HepG2 (cell line): ENCODE measurements at regions not wholly inside any gene's neighbourhood (a gene's known extent, or its start where the extent isn't known, plus 50 kb on each side); places are given as distances from the start of the nearest gene placed in this dataset.

ENCODE experiments used
- DPF2 ChIP-seq: sonication (generic); formaldehyde crosslinking; IDR thresholded peaks from 2 replicates; pipeline ENCODE4 v1.4.0; 2020; ENCODE audit warnings: mild to moderate bottlenecking, low read depth, missing genetic modification reagents, borderline replicate concordance
- DR1 ChIP-seq: sonication (generic); formaldehyde crosslinking; IDR thresholded peaks from 2 replicates; pipeline ENCODE4 v1.8.0; 2021; ENCODE audit warnings: mild to moderate bottlenecking, missing genetic modification reagents, inconsistent platforms
- EP300 ChIP-seq, 3 experiments: sonication (generic) in 1 of 3; formaldehyde crosslinking in 1 of 3; IDR thresholded peaks; 2 replicates each; pipeline versions ENCODE4 v1.5.1 to v1.6.1; 2011 to 2020; ENCODE audit warnings: low read depth in 2 of 3, low read length in 2 of 3, borderline replicate concordance in 1 of 3, improper control_type of control experiment in 1 of 3, mild to moderate bottlenecking in 1 of 3, missing genetic modification reagents in 1 of 3, moderate library complexity in 1 of 3
- HHEX ChIP-seq: IDR thresholded peaks from 2 replicates; pipeline ENCODE4 v1.6.1; 2016; ENCODE audit warnings: control low read depth
- NFKB2 ChIP-seq: sonication (generic); formaldehyde crosslinking; IDR thresholded peaks from 2 replicates; pipeline ENCODE4 v1.4.0; 2020; ENCODE audit warnings: missing genetic modification reagents, borderline replicate concordance
- NFKBIZ ChIP-seq: IDR thresholded peaks from 2 replicates; pipeline ENCODE4 v1.6.1; 2018; ENCODE audit warnings: missing genetic modification reagents, missing compliant biosample characterization
- THYN1 ChIP-seq: sonication (generic); formaldehyde crosslinking; IDR thresholded peaks from 2 replicates; pipeline ENCODE4 v1.8.1; 2023; ENCODE audit warnings: low read depth, mild to moderate bottlenecking, moderate library complexity, missing genetic modification reagents, borderline replicate concordance
- TMF1 ChIP-seq: sonication (generic); formaldehyde crosslinking; IDR thresholded peaks from 2 replicates; pipeline ENCODE4 v1.8.1; 2022; ENCODE audit warnings: low read depth, missing genetic modification reagents
- YEATS4 ChIP-seq: sonication (generic); formaldehyde crosslinking; IDR thresholded peaks from 2 replicates; pipeline ENCODE4 v1.4.0; 2020; ENCODE audit warnings: missing genetic modification reagents, borderline replicate concordance
- ZNF737 ChIP-seq: sonication (generic); formaldehyde crosslinking; IDR thresholded peaks from 2 replicates; pipeline ENCODE4 v1.5.0; 2020; ENCODE audit warnings: missing genetic modification reagents, mild to moderate bottlenecking, borderline replicate concordance
- ZSCAN9 ChIP-seq: IDR thresholded peaks from 2 replicates; pipeline ENCODE4 v1.6.1; 2016; ENCODE audit warnings: borderline replicate concordance
- TF ChIP-seq, protein P1 (sequence below): sonication (generic); formaldehyde crosslinking; IDR thresholded peaks from 2 replicates; pipeline ENCODE4 v1.8.1; 2023; ENCODE audit warnings: mild to moderate bottlenecking, missing genetic modification reagents
- TF ChIP-seq, protein P2 (sequence below): sonication (generic); formaldehyde crosslinking; IDR thresholded peaks from 2 replicates; pipeline ENCODE4 v1.4.0; 2020; ENCODE audit warnings: mild to moderate bottlenecking, missing genetic modification reagents
- TF ChIP-seq, protein P3 (sequence below): sonication (generic); formaldehyde crosslinking; IDR thresholded peaks from 2 replicates; pipeline ENCODE4 v1.5.1; 2020; ENCODE audit warnings: missing genetic modification reagents, mild to moderate bottlenecking, borderline replicate concordance
- TF ChIP-seq, protein P4 (sequence below): conservative IDR thresholded peaks from 2 replicates; pipeline ENCODE4 v1.6.1; 2018; ENCODE audit warnings: missing genetic modification reagents
- TF ChIP-seq, protein P5 (sequence below): IDR thresholded peaks from 2 replicates; pipeline ENCODE4 v1.4.0; 2020; ENCODE audit warnings: mild to moderate bottlenecking, missing genetic modification reagents
- TF ChIP-seq, protein P6 (sequence below): sonication (generic); formaldehyde crosslinking; IDR thresholded peaks from 2 replicates; pipeline ENCODE4 v1.8.0; 2022; ENCODE audit warnings: missing genetic modification reagents, mild to moderate bottlenecking, borderline replicate concordance

DNA sequence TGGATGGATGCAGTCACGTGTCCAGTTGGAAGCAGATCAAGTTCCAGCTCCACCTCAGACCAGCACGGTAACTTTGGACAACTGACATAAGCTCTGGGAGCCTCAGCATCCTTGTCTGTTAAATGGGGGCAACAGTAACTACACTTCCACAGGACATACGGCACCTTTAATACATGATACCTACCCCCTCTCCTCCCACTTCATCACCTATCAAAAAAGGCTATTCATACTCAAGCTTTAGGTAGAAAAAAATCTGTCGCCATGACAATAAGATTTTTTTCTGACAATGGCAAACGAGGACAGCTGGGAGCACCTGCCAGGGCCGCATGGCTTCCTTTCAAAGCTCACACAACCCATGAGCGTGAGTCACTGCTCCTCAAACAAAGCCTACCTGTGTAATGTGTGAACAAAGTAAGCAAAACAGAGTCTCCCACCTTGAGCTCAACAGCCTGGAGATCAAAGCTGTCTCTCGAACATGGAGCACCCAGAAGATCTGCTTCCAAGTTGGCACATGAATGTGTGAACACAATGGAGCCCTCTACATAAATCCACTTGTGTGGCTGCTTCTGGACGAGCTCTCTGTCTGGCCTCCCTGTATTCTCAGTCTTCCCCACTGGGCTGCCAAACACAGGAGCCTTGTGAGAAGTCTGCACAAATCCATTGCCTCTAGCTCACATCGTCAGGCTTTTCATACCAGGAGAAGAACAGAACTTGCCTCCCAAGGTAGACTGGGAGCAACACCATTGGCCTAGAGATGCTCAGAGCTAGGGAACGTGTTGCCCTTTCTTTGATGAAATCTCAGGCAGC is 459.7 kb downstream of the SOX9 start (continued):
- TF ChIP-seq, protein P1, sequence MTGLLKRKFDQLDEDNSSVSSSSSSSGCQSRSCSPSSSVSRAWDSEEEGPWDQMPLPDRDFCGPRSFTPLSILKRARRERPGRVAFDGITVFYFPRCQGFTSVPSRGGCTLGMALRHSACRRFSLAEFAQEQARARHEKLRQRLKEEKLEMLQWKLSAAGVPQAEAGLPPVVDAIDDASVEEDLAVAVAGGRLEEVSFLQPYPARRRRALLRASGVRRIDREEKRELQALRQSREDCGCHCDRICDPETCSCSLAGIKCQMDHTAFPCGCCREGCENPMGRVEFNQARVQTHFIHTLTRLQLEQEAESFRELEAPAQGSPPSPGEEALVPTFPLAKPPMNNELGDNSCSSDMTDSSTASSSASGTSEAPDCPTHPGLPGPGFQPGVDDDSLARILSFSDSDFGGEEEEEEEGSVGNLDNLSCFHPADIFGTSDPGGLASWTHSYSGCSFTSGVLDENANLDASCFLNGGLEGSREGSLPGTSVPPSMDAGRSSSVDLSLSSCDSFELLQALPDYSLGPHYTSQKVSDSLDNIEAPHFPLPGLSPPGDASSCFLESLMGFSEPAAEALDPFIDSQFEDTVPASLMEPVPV (CRISPR knock-in tag) = no peak
- TF ChIP-seq DPF2 (CRISPR knock-in tag) (peak; percentile 89), THYN1 (CRISPR knock-in tag) (no peak), ZNF737 (CRISPR knock-in tag) (no peak), DR1 (CRISPR knock-in tag) (no peak; the same call in 1 of the 2 replicates), EP300 (IDR thresholded peaks at IDR 0.05; ENCODE audit: low read depth in 2 of 2, low read length in 2 of 2) (peak; percentile 95 to 97), EP300 (CRISPR knock-in tag; IDR thresholded peaks at IDR 0.05; ENCODE audit: borderline replicate concordance) (peak; percentile 96), NFKB2 (CRISPR knock-in tag) (no peak), YEATS4 (CRISPR knock-in tag) (peak; percentile 55; the same call in 1 of the 2 replicates), TMF1 (CRISPR knock-in tag) (no peak), ZSCAN9 (CRISPR knock-in tag) (peak; percentile 46; the same call in 1 of the 2 replicates), HHEX (CRISPR knock-in tag) (peak; percentile 53; the same call in 1 of the 2 replicates), NFKBIZ (CRISPR knock-in tag) (peak; percentile 62; the same call in 1 of the 2 replicates)
- TF ChIP-seq, protein P2, sequence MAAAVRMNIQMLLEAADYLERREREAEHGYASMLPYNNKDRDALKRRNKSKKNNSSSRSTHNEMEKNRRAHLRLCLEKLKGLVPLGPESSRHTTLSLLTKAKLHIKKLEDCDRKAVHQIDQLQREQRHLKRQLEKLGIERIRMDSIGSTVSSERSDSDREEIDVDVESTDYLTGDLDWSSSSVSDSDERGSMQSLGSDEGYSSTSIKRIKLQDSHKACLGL (CRISPR knock-in tag) = peak; percentile 49; the same call in 1 of the 2 replicates
- TF ChIP-seq, protein P3, sequence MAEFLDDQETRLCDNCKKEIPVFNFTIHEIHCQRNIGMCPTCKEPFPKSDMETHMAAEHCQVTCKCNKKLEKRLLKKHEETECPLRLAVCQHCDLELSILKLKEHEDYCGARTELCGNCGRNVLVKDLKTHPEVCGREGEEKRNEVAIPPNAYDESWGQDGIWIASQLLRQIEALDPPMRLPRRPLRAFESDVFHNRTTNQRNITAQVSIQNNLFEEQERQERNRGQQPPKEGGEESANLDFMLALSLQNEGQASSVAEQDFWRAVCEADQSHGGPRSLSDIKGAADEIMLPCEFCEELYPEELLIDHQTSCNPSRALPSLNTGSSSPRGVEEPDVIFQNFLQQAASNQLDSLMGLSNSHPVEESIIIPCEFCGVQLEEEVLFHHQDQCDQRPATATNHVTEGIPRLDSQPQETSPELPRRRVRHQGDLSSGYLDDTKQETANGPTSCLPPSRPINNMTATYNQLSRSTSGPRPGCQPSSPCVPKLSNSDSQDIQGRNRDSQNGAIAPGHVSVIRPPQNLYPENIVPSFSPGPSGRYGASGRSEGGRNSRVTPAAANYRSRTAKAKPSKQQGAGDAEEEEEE (CRISPR knock-in tag) = 0 out of 2 replicates have a peak, but pooled peaks have one; percentile 68
- TF ChIP-seq, protein P4, sequence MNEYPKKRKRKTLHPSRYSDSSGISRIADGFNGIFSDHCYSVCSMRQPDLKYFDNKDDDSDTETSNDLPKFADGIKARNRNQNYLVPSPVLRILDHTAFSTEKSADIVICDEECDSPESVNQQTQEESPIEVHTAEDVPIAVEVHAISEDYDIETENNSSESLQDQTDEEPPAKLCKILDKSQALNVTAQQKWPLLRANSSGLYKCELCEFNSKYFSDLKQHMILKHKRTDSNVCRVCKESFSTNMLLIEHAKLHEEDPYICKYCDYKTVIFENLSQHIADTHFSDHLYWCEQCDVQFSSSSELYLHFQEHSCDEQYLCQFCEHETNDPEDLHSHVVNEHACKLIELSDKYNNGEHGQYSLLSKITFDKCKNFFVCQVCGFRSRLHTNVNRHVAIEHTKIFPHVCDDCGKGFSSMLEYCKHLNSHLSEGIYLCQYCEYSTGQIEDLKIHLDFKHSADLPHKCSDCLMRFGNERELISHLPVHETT (CRISPR knock-in tag) = peak; percentile 51
- TF ChIP-seq, protein P5, sequence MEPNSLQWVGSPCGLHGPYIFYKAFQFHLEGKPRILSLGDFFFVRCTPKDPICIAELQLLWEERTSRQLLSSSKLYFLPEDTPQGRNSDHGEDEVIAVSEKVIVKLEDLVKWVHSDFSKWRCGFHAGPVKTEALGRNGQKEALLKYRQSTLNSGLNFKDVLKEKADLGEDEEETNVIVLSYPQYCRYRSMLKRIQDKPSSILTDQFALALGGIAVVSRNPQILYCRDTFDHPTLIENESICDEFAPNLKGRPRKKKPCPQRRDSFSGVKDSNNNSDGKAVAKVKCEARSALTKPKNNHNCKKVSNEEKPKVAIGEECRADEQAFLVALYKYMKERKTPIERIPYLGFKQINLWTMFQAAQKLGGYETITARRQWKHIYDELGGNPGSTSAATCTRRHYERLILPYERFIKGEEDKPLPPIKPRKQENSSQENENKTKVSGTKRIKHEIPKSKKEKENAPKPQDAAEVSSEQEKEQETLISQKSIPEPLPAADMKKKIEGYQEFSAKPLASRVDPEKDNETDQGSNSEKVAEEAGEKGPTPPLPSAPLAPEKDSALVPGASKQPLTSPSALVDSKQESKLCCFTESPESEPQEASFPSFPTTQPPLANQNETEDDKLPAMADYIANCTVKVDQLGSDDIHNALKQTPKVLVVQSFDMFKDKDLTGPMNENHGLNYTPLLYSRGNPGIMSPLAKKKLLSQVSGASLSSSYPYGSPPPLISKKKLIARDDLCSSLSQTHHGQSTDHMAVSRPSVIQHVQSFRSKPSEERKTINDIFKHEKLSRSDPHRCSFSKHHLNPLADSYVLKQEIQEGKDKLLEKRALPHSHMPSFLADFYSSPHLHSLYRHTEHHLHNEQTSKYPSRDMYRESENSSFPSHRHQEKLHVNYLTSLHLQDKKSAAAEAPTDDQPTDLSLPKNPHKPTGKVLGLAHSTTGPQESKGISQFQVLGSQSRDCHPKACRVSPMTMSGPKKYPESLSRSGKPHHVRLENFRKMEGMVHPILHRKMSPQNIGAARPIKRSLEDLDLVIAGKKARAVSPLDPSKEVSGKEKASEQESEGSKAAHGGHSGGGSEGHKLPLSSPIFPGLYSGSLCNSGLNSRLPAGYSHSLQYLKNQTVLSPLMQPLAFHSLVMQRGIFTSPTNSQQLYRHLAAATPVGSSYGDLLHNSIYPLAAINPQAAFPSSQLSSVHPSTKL (CRISPR knock-in tag) = peak; percentile 97
- TF ChIP-seq, protein P6, sequence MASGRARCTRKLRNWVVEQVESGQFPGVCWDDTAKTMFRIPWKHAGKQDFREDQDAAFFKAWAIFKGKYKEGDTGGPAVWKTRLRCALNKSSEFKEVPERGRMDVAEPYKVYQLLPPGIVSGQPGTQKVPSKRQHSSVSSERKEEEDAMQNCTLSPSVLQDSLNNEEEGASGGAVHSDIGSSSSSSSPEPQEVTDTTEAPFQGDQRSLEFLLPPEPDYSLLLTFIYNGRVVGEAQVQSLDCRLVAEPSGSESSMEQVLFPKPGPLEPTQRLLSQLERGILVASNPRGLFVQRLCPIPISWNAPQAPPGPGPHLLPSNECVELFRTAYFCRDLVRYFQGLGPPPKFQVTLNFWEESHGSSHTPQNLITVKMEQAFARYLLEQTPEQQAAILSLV = no peak; the same call in 1 of the 2 replicates
